ENCODE measurements at regions not wholly inside any gene's neighbourhood (a gene's known extent, or its start where the extent isn't known, plus 50 kb on each side); places are given as distances from the start of the nearest gene placed in this dataset.

- no peak for TF ChIP-seq CTCF (IDR thresholded peaks at IDR 0.05 in 4 of 5, conservative IDR thresholded peaks at IDR 0.05 in 1 of 5)
- TF ChIP-seq POLR2A (IDR thresholded peaks at IDR 0.05): no peak
These were observed 130.0 kb downstream of the CPZ start for GRCh38 chr4:8722556-8722955.

All from gastrocnemius medialis (tissue), 4 donors.